ENCODE measurements at regions not wholly inside any gene's neighbourhood (a gene's known extent, or its start where the extent isn't known, plus 50 kb on each side); places are given as distances from the start of the nearest gene placed in this dataset.

GRCh38 chr2:41870265-41870585, 177.6 kb upstream of the PKDCC start:
- no peak for DNase-seq (ENCODE audit: low read depth in 2 of 2)
- H3K4me3 ChIP-seq (replicated peaks in 1 of 4; ENCODE audit: control extremely low read depth in 1 of 4, insufficient read depth in 1 of 4, low read depth in 3 of 4, low read length in 4 of 4) = no peak overlapping the region
- H4K20me1 ChIP-seq (ENCODE audit: control insufficient read depth, extremely low read depth, insufficient read depth, low read length) = no peaks in the 10 kb centered on the region
- H2AFZ ChIP-seq (ENCODE audit: low read length) = no peak overlapping the region
- no peak overlapping the region for H3K4me2 ChIP-seq (ENCODE audit: extremely low read depth, insufficient read depth, low read length)
- no peaks in the 10 kb centered on the region for H3K27me3 ChIP-seq (ENCODE audit: control insufficient read depth, insufficient read depth, low read length)
- no peak for TF ChIP-seq EZH2 (IDR thresholded peaks at IDR 0.05; ENCODE audit: low read length, missing control alignments)
- TF ChIP-seq CTCF (conservative IDR thresholded peaks at IDR 0.05 in 1 of 2, IDR thresholded peaks at IDR 0.05 in 1 of 2; ENCODE audit: low read depth in 1 of 2, low read length in 2 of 2) = no peak
- peaks cover 2% of the 10 kb centered on the region for H3K4me1 ChIP-seq (ENCODE audit: control insufficient read depth, extremely low read depth, insufficient read depth, low read length)
- H3K79me2 ChIP-seq (ENCODE audit: control insufficient read depth, insufficient read depth, low read length) = no peaks in the 10 kb centered on the region
- H3K36me3 ChIP-seq (ENCODE audit: control insufficient read depth, insufficient read depth, low read length) = no peaks in the 10 kb centered on the region
- no peak overlapping the region for H3K9ac ChIP-seq (ENCODE audit: insufficient read depth, low read length)
- H3K9me3 ChIP-seq (ENCODE audit: control insufficient read depth, insufficient read depth, low read depth, low read length) = no peaks in the 10 kb centered on the region
- H3K27ac ChIP-seq (ENCODE audit: insufficient read depth, low read length) = no peak overlapping the region

GRCh38 chr2:41871080-41871479, 176.7 kb upstream of the PKDCC start:
- H3K4me3 ChIP-seq (replicated peaks in 1 of 4; ENCODE audit: control extremely low read depth in 1 of 4, insufficient read depth in 1 of 4, low read depth in 3 of 4, low read length in 4 of 4) = no peak overlapping the region
- H3K9me3 ChIP-seq (ENCODE audit: control insufficient read depth, insufficient read depth, low read depth, low read length) = no peaks in the 10 kb centered on the region
- H3K9ac ChIP-seq (ENCODE audit: insufficient read depth, low read length) = no peak overlapping the region
- H3K4me1 ChIP-seq (ENCODE audit: control insufficient read depth, extremely low read depth, insufficient read depth, low read length) = peaks cover 2% of the 10 kb centered on the region
- no peaks in the 10 kb centered on the region for H3K79me2 ChIP-seq (ENCODE audit: control insufficient read depth, insufficient read depth, low read length)
- H3K27me3 ChIP-seq (ENCODE audit: control insufficient read depth, insufficient read depth, low read length) = no peaks in the 10 kb centered on the region
- peak; percentile 20 to 52 for DNase-seq (ENCODE audit: low read depth in 2 of 2)
- TF ChIP-seq EZH2 (IDR thresholded peaks at IDR 0.05; ENCODE audit: low read length, missing control alignments) (no peak), CTCF (conservative IDR thresholded peaks at IDR 0.05 in 1 of 2, IDR thresholded peaks at IDR 0.05 in 1 of 2; ENCODE audit: low read depth in 1 of 2, low read length in 2 of 2) (peak in 1 of 2 donors; percentile 55)
- H2AFZ ChIP-seq (ENCODE audit: low read length) = no peak overlapping the region
- H4K20me1 ChIP-seq (ENCODE audit: control insufficient read depth, extremely low read depth, insufficient read depth, low read length) = no peaks in the 10 kb centered on the region
- no peak overlapping the region for H3K27ac ChIP-seq (ENCODE audit: insufficient read depth, low read length)
- no peaks in the 10 kb centered on the region for H3K36me3 ChIP-seq (ENCODE audit: control insufficient read depth, insufficient read depth, low read length)
- H3K4me2 ChIP-seq (ENCODE audit: extremely low read depth, insufficient read depth, low read length) = no peak overlapping the region

- H3K36me3 ChIP-seq (ENCODE audit: control insufficient read depth, insufficient read depth, low read length) = no peaks in the 10 kb centered on the region
- peak in 1 of 2 donors; percentile 75 for DNase-seq (ENCODE audit: low read depth in 2 of 2)
- TF ChIP-seq CTCF (conservative IDR thresholded peaks at IDR 0.05 in 1 of 2, IDR thresholded peaks at IDR 0.05 in 1 of 2; ENCODE audit: low read depth in 1 of 2, low read length in 2 of 2) = no peak
- no peak overlapping the region for H2AFZ ChIP-seq (ENCODE audit: low read length)
- peaks cover 2% of the 10 kb centered on the region for H3K4me1 ChIP-seq (ENCODE audit: control insufficient read depth, extremely low read depth, insufficient read depth, low read length)
- H3K4me3 ChIP-seq (replicated peaks in 1 of 4; ENCODE audit: control extremely low read depth in 1 of 4, insufficient read depth in 1 of 4, low read depth in 3 of 4, low read length in 4 of 4) = no peak overlapping the region
- H3K79me2 ChIP-seq (ENCODE audit: control insufficient read depth, insufficient read depth, low read length) = no peaks in the 10 kb centered on the region
- no peak overlapping the region for H3K9ac ChIP-seq (ENCODE audit: insufficient read depth, low read length)
- H3K27me3 ChIP-seq (ENCODE audit: control insufficient read depth, insufficient read depth, low read length) = no peaks in the 10 kb centered on the region
- no peak overlapping the region for H3K27ac ChIP-seq (ENCODE audit: insufficient read depth, low read length)
- no peaks in the 10 kb centered on the region for H4K20me1 ChIP-seq (ENCODE audit: control insufficient read depth, extremely low read depth, insufficient read depth, low read length)
- H3K9me3 ChIP-seq (ENCODE audit: control insufficient read depth, insufficient read depth, low read depth, low read length) = no peaks in the 10 kb centered on the region
- no peak overlapping the region for H3K4me2 ChIP-seq (ENCODE audit: extremely low read depth, insufficient read depth, low read length)
Observed at GRCh38 chr2:41872646-41873045, 175.2 kb upstream of the PKDCC start.

Data from fibroblast of lung (primary cell).